ENCODE measurements at regions not wholly inside any gene's neighbourhood (a gene's known extent, or its start where the extent isn't known, plus 50 kb on each side); places are given as distances from the start of the nearest gene placed in this dataset.

DNA sequence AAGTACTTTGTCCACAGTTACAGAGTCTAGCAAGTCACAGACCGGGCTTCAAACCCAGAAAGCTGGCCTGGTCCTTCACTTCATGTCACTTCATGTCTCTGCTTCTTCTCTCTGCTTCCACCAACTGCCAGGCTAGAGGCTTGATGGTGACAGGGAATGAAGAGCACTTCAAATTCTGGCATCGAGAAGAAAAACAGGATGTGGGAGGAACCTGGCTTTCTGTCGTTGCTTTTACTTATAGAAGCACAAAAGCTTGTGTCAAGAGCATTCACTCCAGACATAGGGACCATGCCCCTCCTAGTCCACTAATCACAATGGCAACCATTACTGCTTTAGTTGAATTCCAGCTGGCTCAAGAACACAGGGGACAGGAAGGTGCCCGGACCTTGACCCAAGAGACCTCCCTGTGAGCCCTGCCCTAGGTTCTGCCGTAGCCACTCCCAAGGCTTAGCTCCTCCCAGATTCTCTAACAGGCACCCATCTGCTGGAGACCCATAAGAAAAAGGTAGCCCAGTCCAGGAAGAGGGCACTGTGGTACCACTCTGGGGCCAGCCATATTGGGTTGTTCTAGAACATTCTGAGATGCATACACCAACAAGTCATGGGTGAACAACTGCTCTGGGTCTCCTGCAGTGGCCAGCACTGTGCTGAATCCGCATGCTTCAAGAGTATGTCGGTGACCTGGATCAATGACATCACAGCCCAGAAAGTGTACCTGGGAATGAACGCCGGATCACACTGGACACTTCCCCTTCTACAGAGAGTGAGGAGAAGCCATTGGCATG lies 181.8 kb downstream of the C16orf95 start:
- Mint-ChIP-seq H3K27ac (ENCODE audit: unreplicated experiment) (no peak overlapping the region), H3K4me1 (ENCODE audit: unreplicated experiment) (no peaks in the 10 kb centered on the region), H3K9me3 (ENCODE audit: unreplicated experiment) (no peaks in the 10 kb centered on the region), H3K36me3 (ENCODE audit: low read depth, unreplicated experiment) (peaks cover 3% of the 10 kb centered on the region), H3K27me3 (ENCODE audit: unreplicated experiment) (peaks cover 11% of the 10 kb centered on the region), H3K4me3 (ENCODE audit: unreplicated experiment) (no peak overlapping the region)
- DNase-seq (ENCODE audit: low spot score): no peak
- TF ChIP-seq, protein P1, sequence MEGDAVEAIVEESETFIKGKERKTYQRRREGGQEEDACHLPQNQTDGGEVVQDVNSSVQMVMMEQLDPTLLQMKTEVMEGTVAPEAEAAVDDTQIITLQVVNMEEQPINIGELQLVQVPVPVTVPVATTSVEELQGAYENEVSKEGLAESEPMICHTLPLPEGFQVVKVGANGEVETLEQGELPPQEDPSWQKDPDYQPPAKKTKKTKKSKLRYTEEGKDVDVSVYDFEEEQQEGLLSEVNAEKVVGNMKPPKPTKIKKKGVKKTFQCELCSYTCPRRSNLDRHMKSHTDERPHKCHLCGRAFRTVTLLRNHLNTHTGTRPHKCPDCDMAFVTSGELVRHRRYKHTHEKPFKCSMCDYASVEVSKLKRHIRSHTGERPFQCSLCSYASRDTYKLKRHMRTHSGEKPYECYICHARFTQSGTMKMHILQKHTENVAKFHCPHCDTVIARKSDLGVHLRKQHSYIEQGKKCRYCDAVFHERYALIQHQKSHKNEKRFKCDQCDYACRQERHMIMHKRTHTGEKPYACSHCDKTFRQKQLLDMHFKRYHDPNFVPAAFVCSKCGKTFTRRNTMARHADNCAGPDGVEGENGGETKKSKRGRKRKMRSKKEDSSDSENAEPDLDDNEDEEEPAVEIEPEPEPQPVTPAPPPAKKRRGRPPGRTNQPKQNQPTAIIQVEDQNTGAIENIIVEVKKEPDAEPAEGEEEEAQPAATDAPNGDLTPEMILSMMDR (IDR thresholded peaks at IDR 0.05; ENCODE audit: unreplicated experiment): no peak

DNA sequence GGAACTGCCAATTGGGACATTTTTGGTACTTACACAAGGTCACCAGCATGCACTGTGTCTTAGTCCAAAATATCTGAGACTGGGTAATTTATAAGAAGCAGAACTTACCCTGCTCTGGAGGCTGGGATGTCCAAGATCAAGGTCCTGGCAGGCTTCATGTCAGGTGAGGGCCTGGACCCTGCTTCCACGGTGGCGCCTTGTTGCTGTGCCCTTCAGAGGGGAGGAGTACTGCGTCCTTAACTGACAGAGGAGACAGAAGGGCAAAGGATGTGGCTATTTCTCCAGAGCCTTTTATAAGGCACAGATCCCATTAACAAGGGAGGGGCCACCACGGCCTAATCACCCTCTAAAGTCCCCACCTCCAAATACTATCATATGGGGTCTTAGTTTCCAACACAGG lies 178.9 kb downstream of the C16orf95 start:
- no peak overlapping the region for H3K4me3 Mint-ChIP-seq (ENCODE audit: unreplicated experiment)
- peaks cover 6% of the 10 kb centered on the region for H3K27me3 Mint-ChIP-seq (ENCODE audit: unreplicated experiment)
- no peak for DNase-seq (ENCODE audit: low spot score)
- peaks cover 3% of the 10 kb centered on the region for H3K36me3 Mint-ChIP-seq (ENCODE audit: low read depth, unreplicated experiment)
- H3K27ac Mint-ChIP-seq (ENCODE audit: unreplicated experiment): no peak overlapping the region
- no peaks in the 10 kb centered on the region for H3K4me1 Mint-ChIP-seq (ENCODE audit: unreplicated experiment)
- TF ChIP-seq, protein P1 (IDR thresholded peaks at IDR 0.05; ENCODE audit: unreplicated experiment): no peak
- H3K9me3 Mint-ChIP-seq (ENCODE audit: unreplicated experiment): no peaks in the 10 kb centered on the region

DNA sequence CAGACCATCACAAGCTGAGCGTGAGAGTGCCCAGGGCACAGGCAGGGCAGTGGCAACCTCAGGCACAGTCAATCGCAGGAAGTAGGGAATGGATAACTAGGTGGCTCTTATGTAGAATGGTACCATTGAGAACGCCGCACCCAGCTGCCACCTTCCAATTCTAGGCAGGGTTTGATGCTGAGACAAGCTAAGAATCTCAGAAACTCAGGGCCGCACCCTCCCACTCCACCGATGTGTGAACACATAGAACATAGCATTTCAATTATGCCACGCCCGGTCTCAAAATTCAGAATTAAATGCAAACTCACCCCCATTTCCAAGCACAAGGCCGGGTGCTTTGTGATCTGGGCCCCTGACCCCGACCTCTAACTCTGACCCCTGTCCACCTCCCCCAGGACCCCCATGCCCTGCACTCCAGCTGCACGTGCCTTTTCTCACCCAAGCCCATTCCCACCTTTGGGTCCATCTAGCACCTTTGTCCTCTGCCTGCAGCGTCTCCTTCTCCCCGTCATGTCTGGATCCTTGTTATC lies 178.4 kb downstream of the C16orf95 start:
- H3K9me3 Mint-ChIP-seq (ENCODE audit: unreplicated experiment): no peaks in the 10 kb centered on the region
- H3K4me1 Mint-ChIP-seq (ENCODE audit: unreplicated experiment): no peaks in the 10 kb centered on the region
- TF ChIP-seq, protein P1 (IDR thresholded peaks at IDR 0.05; ENCODE audit: unreplicated experiment): no peak
- H3K27me3 Mint-ChIP-seq (ENCODE audit: unreplicated experiment): peaks cover 4% of the 10 kb centered on the region
- peak overlapping the region; percentile 59 for H3K4me3 Mint-ChIP-seq (ENCODE audit: unreplicated experiment)
- no peak overlapping the region for H3K27ac Mint-ChIP-seq (ENCODE audit: unreplicated experiment)
- peaks cover 3% of the 10 kb centered on the region for H3K36me3 Mint-ChIP-seq (ENCODE audit: low read depth, unreplicated experiment)
- DNase-seq (ENCODE audit: low spot score): no peak

DNA sequence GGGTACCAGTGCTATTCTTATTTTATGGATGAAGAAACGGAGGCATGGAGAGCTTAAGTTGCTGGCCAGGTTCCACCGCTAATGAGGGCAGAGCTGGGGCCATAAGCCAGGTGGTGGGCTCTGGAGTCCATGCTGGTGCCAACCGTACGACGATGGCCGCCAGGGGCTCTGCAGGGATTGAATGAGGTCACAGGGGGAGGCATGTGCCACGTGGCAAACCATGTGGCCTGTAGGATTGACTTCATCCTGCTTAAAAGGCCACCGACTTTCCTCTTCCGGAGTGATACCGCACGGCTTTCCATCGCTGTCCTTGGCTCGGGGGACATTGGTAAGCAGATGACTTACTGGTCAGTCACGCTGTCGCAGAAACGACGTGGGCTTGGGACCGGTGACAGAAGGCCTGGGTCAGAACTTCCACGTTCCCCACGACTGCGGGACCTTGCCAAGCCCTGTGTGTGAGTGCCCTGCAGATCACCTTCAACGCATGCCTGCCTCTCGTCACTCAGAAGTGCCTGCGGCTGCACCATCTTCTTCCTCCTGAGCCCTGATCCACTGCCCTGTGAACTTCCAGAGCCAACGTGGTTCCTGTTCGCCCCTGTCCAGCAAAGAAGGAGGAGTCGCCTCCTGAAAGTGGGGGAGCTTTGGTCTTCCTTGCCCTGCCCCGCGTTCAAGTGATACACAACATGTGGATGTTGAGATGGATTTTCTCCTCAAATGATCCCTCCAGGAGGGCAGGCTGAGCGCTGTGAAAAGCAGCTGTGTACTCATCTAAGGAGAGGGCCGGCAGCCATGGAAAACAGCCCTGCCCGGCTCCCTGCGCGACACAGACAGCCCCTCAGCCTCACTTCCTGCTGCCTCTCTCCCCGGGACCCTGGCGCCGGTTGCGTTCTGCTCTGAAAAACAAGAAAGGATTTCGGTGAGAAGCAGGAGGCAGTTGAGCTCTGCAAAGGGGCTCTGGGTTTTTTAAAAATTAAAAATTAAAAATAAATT lies 176.7 kb downstream of the C16orf95 start:
- H3K36me3 Mint-ChIP-seq (ENCODE audit: low read depth, unreplicated experiment): peaks cover 3% of the 10 kb centered on the region
- TF ChIP-seq, protein P1 (IDR thresholded peaks at IDR 0.05; ENCODE audit: unreplicated experiment): no peak
- no peaks in the 10 kb centered on the region for H3K4me1 Mint-ChIP-seq (ENCODE audit: unreplicated experiment)
- H3K27ac Mint-ChIP-seq (ENCODE audit: unreplicated experiment): no peak overlapping the region
- no peak overlapping the region for H3K4me3 Mint-ChIP-seq (ENCODE audit: unreplicated experiment)
- H3K27me3 Mint-ChIP-seq (ENCODE audit: unreplicated experiment): peaks cover 4% of the 10 kb centered on the region
- H3K9me3 Mint-ChIP-seq (ENCODE audit: unreplicated experiment): no peaks in the 10 kb centered on the region
- DNase-seq (ENCODE audit: low spot score): no peak

Measured in endothelial cell (in vitro differentiated cells).